WTC11 (cell line): ENCODE measurements at regions not wholly inside any gene's neighbourhood (a gene's known extent, or its start where the extent isn't known, plus 50 kb on each side); places are given as distances from the start of the nearest gene placed in this dataset.

Experiments used
- CTCF ChIP-seq: fragments of 200-600 bp; IDR thresholded peaks from 2 replicates; pipeline ENCODE4 v1.8.0; 2022; ENCODE audit warnings: antibody characterized with exemption
- USF2 ChIP-seq: sonication (generic); formaldehyde crosslinking; IDR thresholded peaks from 2 replicates; pipeline ENCODE4 v1.8.1; 2023; ENCODE audit warnings: mild to moderate bottlenecking, missing genetic modification reagents, moderate library complexity

- TF ChIP-seq CTCF, result no peak
- no peak for TF ChIP-seq USF2
Observed at GRCh38 chr7:106571563-106571962, 89.4 kb downstream of the CCDC71L start.
